SU-DHL-6 (cell line): ENCODE measurements at regions not wholly inside any gene's neighbourhood (a gene's known extent, or its start where the extent isn't known, plus 50 kb on each side); places are given as distances from the start of the nearest gene placed in this dataset.
"Not testable (repeated sequence)": the region's sequence is repeated elsewhere in the genome, so short reads cannot be mapped to it uniquely, and the experiment has no call there.

Source experiments
- H2AFZ ChIP-seq: fragments of 200-600 bp; sonication (generic); 2 replicates; pipeline ENCODE4 v1.6.1; 2014; ENCODE audit warnings: low read depth, mild to moderate bottlenecking, moderate library complexity, mixed read lengths, antibody characterized with exemption, low read length; ENCODE audit not compliant: severe bottlenecking
- H3F3A ChIP-seq: fragments of 200-600 bp; shearing (Covaris generic); 2 replicates; pipeline ENCODE4 v1.6.0; 2016; ENCODE audit warnings: antibody characterized with exemption, mild to moderate bottlenecking; ENCODE audit not compliant: insufficient read depth
- H3K27ac ChIP-seq: fragments of 200-600 bp; sonication (generic); 2 replicates; pipeline ENCODE4 v1.5.1; 2016; ENCODE audit warnings: low read depth, mild to moderate bottlenecking, low read length, moderate library complexity, mixed read lengths
- H3K27me3 ChIP-seq: fragments of 200-600 bp; sonication (generic), shearing (Covaris generic); 2 replicates; pipeline ENCODE4 v1.6.0; 2014; ENCODE audit warnings: mild to moderate bottlenecking, low read length
- H3K36me3 ChIP-seq: fragments of 200-600 bp; sonication (generic); 2 replicates; pipeline ENCODE4 v1.6.1; 2014; ENCODE audit warnings: mild to moderate bottlenecking, low read length, mixed read lengths
- H3K4me2 ChIP-seq: fragments of 300-600, 200-600 bp; shearing (Covaris generic), sonication (generic); 2 replicates; pipeline ENCODE4 v1.6.0; 2014; ENCODE audit warnings: low read length, low read depth, mild to moderate bottlenecking; ENCODE audit not compliant: poor library complexity, severe bottlenecking
- H3K4me3 ChIP-seq: fragments of 200-600 bp; sonication (generic); 2 replicates; pipeline ENCODE4 v1.5.1; 2014; ENCODE audit warnings: antibody characterized with exemption, low read length, mild to moderate bottlenecking, mixed read lengths; ENCODE audit not compliant: insufficient read depth, poor library complexity, severe bottlenecking
- H3K79me2 ChIP-seq: fragments of 200-600 bp; sonication (generic); 2 replicates; pipeline ENCODE4 v1.6.1; 2014; ENCODE audit warnings: mild to moderate bottlenecking, low read length, moderate library complexity; ENCODE audit not compliant: insufficient read depth
- H3K9ac ChIP-seq: fragments of 200-600 bp; sonication (generic); 2 replicates; pipeline ENCODE4 v1.7.0; 2014; ENCODE audit warnings: mild to moderate bottlenecking, low read length
- H3K9me2 ChIP-seq: fragments of 200-600 bp; sonication (generic); replicated peaks from 2 replicates; pipeline ENCODE4 v1.6.1; 2014; ENCODE audit warnings: low read length; ENCODE audit not compliant: insufficient read depth
- H3K9me3 ChIP-seq: fragments of 200-600 bp; sonication (generic); 2 replicates; pipeline ENCODE4 v1.6.1; 2014; ENCODE audit warnings: low read length, mixed read lengths; ENCODE audit not compliant: insufficient read depth
- H4K20me1 ChIP-seq: fragments of 200-600 bp; sonication (generic); 2 replicates; pipeline ENCODE4 v1.6.1; 2014; ENCODE audit warnings: low read depth, mild to moderate bottlenecking, antibody characterized with exemption, low read length, moderate library complexity, mixed read lengths
- CTCF ChIP-seq: fragments of 200-600 bp; sonication (generic); IDR thresholded peaks from one replicate; pipeline ENCODE4 v1.5.1; 2017; ENCODE audit warnings: antibody characterized with exemption, mild to moderate bottlenecking, low read length, moderate library complexity; ENCODE audit not compliant: insufficient read depth, poor library complexity, severe bottlenecking
- EZH2phosphoT487 ChIP-seq: fragments of 200-600 bp; sonication (generic), shearing (Covaris generic); conservative IDR thresholded peaks from 2 replicates; pipeline ENCODE4 v1.6.1; 2018; ENCODE audit warnings: mild to moderate bottlenecking, antibody characterized with exemption, low read length, moderate library complexity, mixed read lengths

GRCh38 chr4:122997463-122998101 lies 75.2 kb upstream of the NUDT6 start:
- H3K9ac ChIP-seq: no peak overlapping the region
- H3K36me3 ChIP-seq: no peaks in the 10 kb centered on the region
- no peaks in the 10 kb centered on the region for H3F3A ChIP-seq
- no peaks in the 10 kb centered on the region for H3K9me2 ChIP-seq
- H2AFZ ChIP-seq: no peak overlapping the region
- H3K27ac ChIP-seq: no peak overlapping the region
- no peaks in the 10 kb centered on the region for H3K9me3 ChIP-seq
- TF ChIP-seq CTCF: no peak
- TF ChIP-seq EZH2phosphoT487: no peak
- H3K4me2 ChIP-seq: no peak overlapping the region
- no peaks in the 10 kb centered on the region for H3K79me2 ChIP-seq
- H4K20me1 ChIP-seq: no peaks in the 10 kb centered on the region
- H3K4me3 ChIP-seq: no peak overlapping the region
- H3K27me3 ChIP-seq: no peaks in the 10 kb centered on the region

- H3K9me2 ChIP-seq, H3K9ac ChIP-seq, H3K4me2 ChIP-seq, H3K4me3 ChIP-seq, H4K20me1 ChIP-seq, H3K9me3 ChIP-seq, H3K27ac ChIP-seq, H3K36me3 ChIP-seq, H3F3A ChIP-seq, H3K27me3 ChIP-seq, H3K79me2 ChIP-seq, H2AFZ ChIP-seq: not testable (repeated sequence)
Observed at GRCh38 chr4:123004079-123004478, 81.7 kb upstream of the NUDT6 start.

- not testable (repeated sequence) for H3K4me2 ChIP-seq, H3K79me2 ChIP-seq, H3F3A ChIP-seq, H4K20me1 ChIP-seq, H3K4me3 ChIP-seq, H3K36me3 ChIP-seq, H3K9me2 ChIP-seq, H3K27me3 ChIP-seq, H3K9ac ChIP-seq, H3K9me3 ChIP-seq, H2AFZ ChIP-seq, H3K27ac ChIP-seq
Observed at GRCh38 chr4:123005126-123005525, 82.7 kb upstream of the NUDT6 start.

GRCh38 chr4:123007679-123008078 lies 85.3 kb upstream of the NUDT6 start:
- H3K9me3 ChIP-seq: no peaks in the 10 kb centered on the region
- H4K20me1 ChIP-seq: no peaks in the 10 kb centered on the region
- no peaks in the 10 kb centered on the region for H3K36me3 ChIP-seq
- H2AFZ ChIP-seq: no peak overlapping the region
- no peaks in the 10 kb centered on the region for H3K9me2 ChIP-seq
- H3K79me2 ChIP-seq: no peaks in the 10 kb centered on the region
- no peaks in the 10 kb centered on the region for H3F3A ChIP-seq
- H3K4me3 ChIP-seq: no peak overlapping the region
- no peaks in the 10 kb centered on the region for H3K27me3 ChIP-seq
- H3K9ac ChIP-seq: no peak overlapping the region
- no peak overlapping the region for H3K27ac ChIP-seq
- no peak overlapping the region for H3K4me2 ChIP-seq
- no peak for TF ChIP-seq CTCF
- no peak for TF ChIP-seq EZH2phosphoT487

- H3K4me2 ChIP-seq, H3K9me3 ChIP-seq, H2AFZ ChIP-seq, H3K27ac ChIP-seq, H3K27me3 ChIP-seq, H3F3A ChIP-seq, H3K36me3 ChIP-seq, H3K9me2 ChIP-seq, H3K79me2 ChIP-seq, H3K9ac ChIP-seq, H4K20me1 ChIP-seq, H3K4me3 ChIP-seq: not testable (repeated sequence)
Observed at GRCh38 chr4:123012416-123012815, 90.0 kb upstream of the NUDT6 start.
